COLO668 (cell line): ENCODE measurements at regions not wholly inside any gene's neighbourhood (a gene's known extent, or its start where the extent isn't known, plus 50 kb on each side); places are given as distances from the start of the nearest gene placed in this dataset.

Source experiments
- DNase-seq: peaks from one replicate; lab custom pipeline; 2025; ENCODE audit not compliant: unreplicated experiment; lab: John Stamatoyannopoulos, UW

DNA sequence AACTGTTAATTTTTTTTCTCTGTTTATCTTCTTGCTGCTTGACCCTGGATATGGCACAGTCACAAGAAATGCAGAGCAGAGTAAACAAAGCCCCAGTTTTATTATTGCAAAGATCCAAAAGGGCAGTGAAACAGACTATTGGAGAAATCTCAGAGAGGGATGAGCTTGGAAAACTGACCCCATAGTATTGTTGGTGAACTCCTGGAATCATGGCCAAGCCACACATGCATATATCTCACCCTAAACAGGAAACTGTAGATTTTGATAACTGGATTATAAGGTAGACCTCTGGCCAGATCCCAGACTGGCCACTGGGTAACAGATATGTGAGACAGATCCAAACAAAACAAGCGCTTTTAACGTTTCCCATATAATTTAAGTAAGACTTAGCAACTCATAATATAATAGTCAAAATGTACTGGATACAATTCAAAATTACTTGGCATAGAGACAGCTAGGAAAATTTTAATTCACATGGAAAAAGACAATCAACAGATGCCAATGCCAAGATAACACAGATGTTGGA lies 263.5 kb upstream of the SEMA6A start:
- no peak for DNase-seq

DNA sequence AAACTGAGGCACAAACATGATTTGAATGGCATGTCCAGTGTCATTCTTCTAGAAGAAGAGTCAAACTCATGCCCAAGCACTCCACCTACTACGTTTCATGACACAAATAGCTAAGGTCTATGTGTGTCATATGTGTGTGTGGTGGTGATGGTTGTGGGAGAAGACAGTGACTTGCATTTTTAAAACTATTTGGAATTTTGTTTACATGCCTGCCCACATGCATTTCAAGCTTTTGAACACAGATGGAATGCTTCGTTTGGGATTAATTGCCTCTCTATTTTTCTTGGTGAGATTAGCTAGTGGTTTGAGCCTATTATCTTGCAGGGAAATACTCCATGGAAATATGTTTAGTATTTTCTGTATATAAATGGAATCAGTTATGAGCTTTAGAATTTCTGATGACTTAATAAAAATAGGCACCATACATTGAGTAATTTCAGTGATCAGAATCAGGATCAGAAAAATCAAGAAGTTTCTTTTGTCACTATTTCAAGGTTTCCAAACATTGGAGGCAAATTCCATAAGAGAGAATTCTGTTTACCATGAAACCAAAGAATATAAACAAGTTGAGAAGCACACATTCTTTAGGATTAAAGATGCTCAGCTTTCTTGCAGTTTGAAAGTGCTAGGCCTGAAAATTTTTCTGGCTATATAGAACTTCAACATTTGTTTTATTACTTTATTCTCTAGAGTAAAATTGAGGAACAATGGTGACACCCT lies 260.3 kb upstream of the SEMA6A start:
- DNase-seq, result no peak

DNA sequence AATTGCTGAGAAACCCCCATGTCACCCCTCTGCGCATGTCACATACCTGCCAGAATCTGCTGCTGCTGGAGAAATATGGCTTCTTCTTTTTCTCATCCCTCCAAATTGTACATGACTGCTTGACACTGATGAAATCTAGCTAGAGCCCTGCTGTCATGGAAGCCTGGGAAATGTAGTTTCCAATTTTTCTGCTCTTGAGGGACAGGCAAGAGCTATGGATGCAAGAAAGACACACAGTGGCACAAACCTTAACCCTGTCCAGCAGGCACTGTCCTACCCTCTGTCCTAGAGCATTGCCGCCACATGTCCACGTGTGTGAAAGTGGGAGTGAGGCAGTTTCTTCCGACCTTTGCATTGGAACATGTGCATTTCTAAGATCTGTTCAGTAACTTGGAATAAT lies 255.5 kb upstream of the SEMA6A start:
- DNase-seq, result no peak

DNA sequence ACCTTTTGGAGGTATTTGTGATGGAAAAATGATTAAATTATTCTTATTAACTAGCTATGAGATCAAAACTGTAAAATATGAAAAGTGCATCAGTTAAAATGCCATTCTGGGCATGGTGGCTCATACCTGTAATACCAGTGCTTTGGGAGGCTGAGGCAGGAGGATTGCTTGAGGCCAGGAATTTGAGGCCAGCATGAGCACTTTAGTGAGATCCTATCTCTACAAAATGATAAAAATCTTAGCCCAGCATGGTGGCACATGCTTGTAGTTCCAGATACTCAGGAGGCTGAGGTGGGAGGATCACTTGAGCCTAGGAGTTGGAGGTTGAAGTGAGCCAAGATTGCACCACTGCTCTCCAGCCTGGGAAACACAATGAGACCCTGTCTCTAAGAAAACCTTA lies 252.5 kb upstream of the SEMA6A start:
- DNase-seq, result no peak

DNA sequence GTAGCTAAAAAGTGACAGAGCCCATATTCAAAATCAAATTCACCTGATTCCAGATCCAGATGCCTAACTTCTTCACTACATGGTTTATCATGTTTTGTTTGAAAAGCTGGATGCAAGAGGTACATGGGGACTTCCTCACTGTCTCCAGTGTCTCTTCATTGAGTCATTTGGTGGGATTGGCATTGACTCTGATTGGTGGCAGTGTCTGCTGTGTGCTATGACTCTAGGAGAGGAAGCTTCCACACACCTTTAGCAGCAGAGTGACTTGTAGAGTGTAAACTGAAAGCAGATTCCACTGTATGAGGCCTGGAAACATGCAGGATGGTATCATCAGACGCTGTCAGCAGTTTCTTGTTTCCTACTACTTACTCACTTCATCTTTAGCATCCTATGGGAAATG lies 250.9 kb upstream of the SEMA6A start:
- DNase-seq, result no peak

DNA sequence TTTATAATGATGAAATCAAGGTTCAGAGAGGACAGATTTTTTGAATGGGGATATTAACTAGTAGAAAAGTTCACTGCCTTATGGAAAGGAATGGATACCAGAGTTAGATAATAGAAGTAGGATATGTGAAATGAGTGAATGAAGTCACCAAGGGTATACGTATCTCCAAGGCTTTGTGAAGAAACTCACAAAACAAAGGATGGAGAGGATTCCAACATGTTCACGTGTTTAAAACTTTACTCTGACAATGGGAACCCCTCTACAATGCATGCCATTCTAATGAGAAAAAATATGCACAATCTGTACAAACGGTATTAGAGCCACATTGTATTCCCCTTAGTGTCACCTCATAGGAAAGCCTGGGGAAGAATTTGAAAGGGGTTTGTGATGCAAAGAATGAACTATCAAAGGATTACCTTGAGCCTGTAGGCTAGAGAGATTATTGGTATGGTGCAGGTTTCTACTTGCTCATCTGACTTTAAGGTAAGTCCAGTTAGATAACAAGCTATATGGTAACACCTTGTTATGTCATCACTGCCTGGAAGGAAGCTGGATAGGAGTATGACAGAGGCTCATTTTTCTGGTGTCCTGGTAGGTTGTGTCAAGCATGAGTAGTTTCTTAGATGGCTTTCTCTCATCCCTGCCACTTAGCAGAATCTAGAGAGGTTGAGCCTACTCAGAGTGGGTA lies 250.3 kb upstream of the SEMA6A start:
- no peak for DNase-seq

DNA sequence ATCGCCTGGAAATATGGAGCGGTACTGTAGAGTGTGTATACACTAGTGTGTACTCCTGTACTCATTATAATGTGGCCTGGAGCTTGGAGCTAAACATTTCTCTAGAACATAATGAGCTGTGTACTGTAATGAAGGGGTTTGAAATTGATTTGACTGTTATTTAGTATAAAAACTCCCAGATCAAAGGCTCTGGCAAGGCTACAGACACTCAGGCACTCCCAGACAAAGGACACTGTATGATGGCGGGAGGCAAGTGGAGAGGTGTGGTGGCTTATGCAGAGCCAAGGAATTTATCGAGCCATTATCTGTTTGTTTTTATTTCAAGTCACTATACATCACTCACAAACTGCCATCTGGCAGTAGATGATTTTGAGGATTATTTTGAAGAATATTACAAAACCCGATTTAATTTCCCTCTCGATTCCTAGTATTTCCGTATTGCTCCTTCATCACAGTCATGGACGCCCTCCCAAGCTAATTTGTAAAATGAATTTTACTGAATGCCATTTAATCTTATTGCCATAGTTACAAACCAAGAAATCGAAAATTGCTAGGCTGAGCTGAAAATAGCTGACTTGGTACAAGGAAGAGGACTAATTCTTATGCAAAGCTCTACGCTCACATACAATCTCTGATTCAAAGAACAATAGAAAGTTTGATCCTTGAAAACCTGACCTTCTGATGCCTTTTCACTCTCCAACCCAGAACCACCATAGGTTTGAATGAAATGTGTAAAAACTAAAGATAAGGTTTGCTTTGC lies 240.2 kb upstream of the SEMA6A start:
- no peak for DNase-seq

DNA sequence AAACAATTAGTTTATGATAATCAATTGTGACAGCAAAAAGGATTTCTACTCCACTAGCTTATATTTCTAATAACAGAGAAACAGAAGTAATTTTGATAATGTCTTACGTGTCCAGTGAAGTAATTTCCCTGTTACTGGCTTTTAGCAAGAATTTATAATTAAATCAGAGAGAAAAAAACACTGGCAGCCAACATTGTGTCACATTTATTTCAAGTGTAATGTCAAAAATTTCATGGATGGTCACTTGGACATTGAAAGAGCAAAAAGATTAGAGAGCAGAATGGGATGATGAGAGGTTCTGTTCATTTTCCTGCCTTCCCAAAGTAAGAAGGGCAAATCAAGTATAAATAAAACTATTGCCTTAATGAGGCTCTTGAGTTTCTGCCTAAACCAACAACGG lies 239.3 kb upstream of the SEMA6A start:
- no peak for DNase-seq

DNA sequence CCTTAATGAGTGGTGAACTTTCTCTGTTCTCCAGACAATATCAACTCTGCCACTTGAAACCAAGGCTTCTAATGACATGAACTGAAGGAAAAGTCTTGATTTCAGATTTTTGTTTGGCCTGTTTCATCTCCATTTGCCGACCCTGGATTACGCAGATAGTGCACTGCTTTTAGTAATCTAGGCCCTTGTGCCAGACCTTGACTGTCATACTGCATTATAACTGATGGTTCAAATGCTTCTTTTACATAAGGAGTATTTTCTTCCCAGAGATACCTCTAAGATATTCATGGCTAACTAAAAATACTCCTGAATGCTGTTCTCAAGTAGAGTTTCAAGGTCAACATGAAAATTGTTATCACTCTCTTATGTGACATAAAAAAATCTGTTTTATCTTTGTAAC lies 238.7 kb upstream of the SEMA6A start:
- no peak for DNase-seq

DNA sequence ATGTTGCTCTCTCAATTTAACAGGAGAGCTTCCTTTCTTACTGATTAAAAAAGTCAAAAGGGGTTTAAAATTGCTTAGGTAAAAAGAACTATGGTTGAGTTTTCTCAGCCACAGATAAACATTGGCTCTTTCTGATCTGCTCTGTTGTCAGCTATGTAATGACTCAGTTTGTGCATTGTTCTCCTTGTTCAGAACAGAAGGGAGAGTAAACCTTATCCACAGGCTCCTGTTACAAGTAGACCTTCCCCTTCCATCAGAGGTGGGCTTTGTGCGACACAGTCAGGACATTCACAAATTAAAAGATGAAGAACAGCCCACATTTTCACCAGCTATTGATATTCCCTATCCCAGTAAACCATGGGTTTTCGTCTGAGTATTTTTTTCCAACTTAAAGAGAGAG lies 236.3 kb upstream of the SEMA6A start:
- DNase-seq, result no peak

DNA sequence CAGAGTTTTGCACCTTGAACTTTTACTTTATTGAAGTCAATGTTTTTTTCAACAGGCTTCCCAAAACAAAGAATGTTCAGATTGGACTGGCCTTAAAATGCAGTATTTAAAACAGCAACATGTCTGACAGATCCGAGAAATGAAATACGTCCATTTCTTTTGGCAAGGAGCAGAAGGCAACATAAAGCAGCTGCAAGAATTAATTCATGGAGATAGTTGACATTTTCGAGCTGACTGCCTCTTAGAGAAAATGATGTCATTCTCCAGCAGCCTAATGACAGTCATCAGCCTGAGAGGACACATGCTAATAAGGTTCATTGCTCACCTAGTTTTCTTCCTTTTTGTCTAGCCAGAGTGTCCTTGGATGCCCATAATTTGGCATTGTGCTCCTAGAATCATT lies 232.2 kb upstream of the SEMA6A start:
- no peak for DNase-seq

DNA sequence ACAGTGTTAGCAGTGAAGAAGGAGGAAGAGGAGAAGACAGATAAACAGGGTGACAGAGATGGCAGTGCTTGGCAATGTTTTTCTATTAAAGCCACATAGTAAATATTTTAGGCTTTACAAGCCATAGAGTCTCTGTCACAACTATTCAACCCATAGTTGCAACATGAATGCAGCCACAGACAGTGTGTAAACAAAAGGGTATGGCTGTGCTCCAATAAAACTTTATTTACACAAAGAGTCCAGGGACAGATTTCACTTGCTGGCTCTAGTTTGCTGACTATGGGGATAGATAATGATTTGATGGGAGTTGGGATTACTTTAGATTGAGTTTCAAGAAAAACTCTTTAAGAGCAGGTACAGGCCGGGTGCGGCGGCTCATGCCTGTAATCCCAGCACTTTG lies 224.8 kb upstream of the SEMA6A start:
- no peak for DNase-seq

DNA sequence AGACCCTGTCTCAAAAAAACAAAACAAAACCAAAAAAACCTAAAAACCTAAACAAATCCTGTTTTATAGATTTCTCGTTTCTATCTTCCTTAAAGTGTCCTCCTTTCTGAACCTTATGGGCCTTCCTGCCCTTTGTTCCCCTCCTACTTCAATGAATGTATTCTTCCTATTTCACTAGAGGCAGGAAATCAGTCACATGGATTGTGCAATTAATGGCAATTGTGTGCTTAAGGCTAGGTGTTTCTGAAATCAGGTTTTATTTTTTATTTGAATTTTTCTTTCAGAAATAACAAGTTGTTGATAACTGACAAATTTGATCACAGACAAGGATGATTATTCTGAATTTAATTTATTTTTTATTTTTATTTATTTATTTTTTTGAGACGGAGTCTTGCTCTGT lies 220.6 kb upstream of the SEMA6A start:
- DNase-seq, result no peak

DNA sequence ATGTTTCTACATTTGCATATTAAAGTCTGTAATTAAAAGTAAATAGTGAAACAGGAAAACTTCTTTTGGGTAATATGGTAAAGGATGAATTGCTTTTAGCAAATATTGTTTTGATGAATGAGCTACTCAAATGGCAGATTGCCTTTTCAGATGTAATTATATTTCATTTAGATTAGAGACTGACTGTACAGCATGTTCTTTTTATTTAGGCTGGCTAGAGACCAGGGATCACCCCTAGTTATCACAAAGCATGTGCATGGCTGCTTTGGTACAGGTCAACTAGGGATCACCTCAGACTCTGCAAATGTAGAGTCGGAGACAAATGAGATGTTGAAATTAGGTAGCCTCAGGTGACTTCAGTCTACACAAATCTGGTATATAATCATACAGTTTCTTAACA lies 214.9 kb upstream of the SEMA6A start:
- no peak for DNase-seq

DNA sequence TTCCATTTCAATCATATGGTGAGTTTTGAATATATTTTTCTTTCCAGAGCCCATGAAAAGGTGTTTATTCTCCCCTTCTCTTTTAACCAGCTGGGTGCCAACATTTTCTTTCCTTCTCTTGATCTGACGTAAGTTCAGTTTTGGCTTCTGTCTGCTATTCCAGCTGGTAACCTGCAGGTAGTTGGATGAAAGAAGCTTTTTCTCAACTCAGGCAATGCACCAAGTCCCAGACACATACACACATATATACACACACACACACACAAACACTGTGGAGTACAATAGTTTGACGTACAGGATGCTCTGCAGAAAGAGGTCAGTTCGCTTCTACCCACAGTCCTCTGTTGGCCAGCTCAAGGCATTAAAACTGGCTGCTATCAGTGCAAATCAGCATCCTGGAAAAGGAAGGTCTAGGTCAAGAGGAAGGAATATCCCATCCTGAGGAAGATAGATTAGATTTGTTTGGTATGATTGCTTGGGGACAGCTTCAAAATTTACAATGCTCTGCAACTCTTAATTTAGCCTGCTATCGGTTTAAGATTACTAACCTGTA lies 214.3 kb upstream of the SEMA6A start:
- DNase-seq, result no peak

DNA sequence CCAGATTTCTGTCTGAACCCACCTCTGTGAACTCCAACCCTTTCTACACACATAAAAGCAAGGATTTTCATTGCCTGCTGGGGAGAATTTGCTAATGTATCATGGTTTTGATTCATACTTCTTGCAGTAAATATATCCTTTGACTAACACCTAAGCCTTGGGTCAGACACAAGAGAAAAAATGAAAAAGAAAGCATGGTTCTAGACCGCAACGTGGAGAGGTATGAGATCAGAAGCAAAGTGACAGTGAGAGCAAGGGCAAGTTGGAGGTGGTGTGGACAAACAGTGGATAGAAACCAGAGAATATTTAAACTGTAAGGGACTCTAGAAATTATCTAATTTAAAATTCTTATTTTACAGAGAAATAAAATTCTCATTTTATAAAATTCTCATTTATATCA lies 212.9 kb upstream of the SEMA6A start:
- DNase-seq, result no peak

DNA sequence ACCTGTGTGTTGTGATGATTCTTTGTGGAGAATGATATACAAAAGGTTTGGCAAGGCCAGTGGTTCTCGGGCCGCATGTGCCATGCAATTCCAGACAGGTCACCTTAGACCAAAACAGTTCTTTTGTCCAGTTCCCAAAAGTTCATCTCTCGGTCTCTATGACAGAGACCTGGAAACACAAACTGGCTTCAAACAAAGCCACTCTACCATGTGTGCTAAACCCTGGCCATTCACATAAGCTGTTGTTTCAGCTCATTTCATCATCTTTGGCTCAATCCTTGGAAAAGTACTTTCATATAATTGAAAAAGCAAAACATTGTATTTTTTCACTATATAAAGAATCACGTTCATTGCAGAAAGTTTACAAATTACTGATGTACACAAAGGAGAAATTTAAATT lies 210.5 kb upstream of the SEMA6A start:
- no peak for DNase-seq

DNA sequence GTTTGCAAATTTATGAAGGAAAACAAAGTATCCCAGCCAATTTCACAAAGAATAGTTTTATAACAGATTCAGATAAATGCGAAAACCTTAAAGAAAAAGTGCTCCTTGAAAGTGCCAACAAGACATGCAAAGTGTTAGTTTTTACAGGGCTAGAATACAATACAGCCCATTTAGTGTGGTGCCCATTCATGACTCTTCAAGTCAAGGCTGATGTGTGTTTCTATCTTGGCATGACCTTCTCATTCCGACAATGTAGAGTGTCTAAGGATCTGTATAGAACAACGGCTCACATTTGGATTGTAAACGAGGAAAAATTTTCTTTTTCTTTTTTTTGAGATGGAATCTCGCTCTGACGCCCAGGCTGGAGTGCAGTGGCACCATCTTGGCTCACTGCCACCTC lies 205.2 kb upstream of the SEMA6A start:
- no peak for DNase-seq

DNA sequence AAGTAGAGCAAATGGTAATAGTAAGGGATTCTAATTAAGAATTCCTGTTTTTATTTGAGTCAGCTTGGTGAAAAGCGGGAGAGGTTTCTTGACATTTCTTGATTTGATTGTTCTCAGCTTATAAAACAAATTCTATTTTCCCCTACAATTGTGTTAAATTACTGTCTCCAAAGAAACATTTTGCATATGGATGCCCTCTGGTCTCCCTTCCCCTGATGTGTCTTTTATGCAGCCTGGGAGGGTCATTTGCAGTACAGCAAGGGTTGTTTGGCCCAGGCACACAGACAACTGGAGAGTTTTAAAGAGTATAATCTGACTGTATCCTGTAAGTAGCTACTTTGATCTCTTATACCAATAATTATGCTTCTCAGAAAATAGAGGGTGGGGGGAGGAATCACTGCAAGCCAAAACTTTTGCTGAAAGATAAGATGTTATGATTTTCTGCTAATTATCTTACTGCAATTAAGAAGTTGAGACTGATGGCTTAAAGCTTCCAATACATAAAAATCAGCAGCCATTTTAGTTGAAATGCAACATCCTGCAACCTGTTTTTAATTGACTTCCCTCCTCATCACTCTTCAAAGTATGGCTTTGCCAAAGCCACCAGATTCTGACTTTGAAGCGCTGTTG lies 204.1 kb upstream of the SEMA6A start:
- no peak for DNase-seq

DNA sequence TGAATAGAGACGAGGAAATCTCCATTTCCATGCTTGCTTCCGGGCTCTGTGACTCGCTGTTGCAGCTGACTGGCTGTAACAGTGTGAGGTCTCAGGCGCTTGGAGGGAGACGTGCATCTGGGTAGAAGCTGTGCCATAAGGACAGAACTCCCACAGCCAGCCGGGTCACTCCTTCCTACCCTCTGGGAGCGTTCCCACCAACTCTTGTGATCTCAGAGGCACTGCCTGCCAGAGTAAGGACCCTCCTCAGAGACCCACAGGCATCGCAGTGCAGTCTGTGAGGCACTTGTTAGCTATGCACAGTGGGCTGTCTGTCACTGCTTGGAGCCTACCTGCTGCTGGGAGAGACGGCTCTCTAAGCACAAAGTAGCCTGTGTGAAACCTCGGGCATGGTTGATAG lies 203.4 kb upstream of the SEMA6A start:
- DNase-seq, result no peak

DNA sequence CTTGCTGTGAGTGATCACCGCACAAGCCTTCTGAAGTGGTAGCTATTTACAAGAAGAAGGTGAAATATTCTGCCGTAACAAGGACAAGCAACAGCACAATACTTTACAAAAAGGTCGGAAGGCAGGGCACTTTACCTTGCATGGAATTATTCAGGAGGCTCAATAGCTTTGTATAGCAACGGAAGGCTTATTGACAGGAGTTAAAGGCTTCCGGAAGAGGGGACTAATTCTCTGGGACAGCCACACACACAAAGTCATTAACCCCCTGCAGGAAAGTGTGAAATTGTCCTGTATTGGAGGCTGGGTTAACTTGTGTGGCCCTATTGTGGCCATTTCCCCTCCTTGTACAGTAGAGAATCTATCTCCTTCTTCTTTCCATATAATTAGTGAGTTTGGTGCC lies 199.3 kb upstream of the SEMA6A start:
- DNase-seq, result no peak
